ENCODE measurements at regions not wholly inside any gene's neighbourhood (a gene's known extent, or its start where the extent isn't known, plus 50 kb on each side); places are given as distances from the start of the nearest gene placed in this dataset.

- no peaks in the 10 kb centered on the region for H3K4me1 Mint-ChIP-seq
- WGBS (ENCODE audit: insufficient coverage): no CpG with 5 or more reads among the region's 1 CpG
- H3K27ac ChIP-seq (ENCODE audit: low read length): no peak overlapping the region
- H3K4me3 Mint-ChIP-seq: no peak overlapping the region
- intact Hi-C loops (cut with micrococcal nuclease): no loop called here
- H3K36me3 Mint-ChIP-seq: no peaks in the 10 kb centered on the region
- no peak overlapping the region for H3K4me3 ChIP-seq (ENCODE audit: low read length)
- H3K9me3 ChIP-seq (ENCODE audit: control insufficient read depth, insufficient read depth, low read length): peaks cover 3% of the 10 kb centered on the region
- H3K27ac Mint-ChIP-seq: no peak overlapping the region
- TF ChIP-seq CTCF (IDR thresholded peaks at IDR 0.05): no peak
- H3K4me1 ChIP-seq (ENCODE audit: control insufficient read depth, insufficient read depth, low read length): no peaks in the 10 kb centered on the region
- ATAC-seq (no peak), DNase-seq (no peak)
- peaks cover 0 to 6% of the 10 kb centered on the region in 2 donors for H3K9me3 Mint-ChIP-seq
- H3K27me3 Mint-ChIP-seq (ENCODE audit: low read depth in 2 of 2): peaks cover 0 to 7% of the 10 kb centered on the region in 2 donors
- H3K36me3 ChIP-seq (ENCODE audit: control insufficient read depth, insufficient read depth, low read length): no peaks in the 10 kb centered on the region
- H3K27me3 ChIP-seq (ENCODE audit: control insufficient read depth, insufficient read depth, low read length): no peaks in the 10 kb centered on the region
These were observed 87.3 kb downstream of the YIPF5 start for GRCh38 chr5:144083185-144083584.

- Mint-ChIP-seq H3K36me3 (no peaks in the 10 kb centered on the region), H3K4me3 (no peak overlapping the region), H3K27ac (no peak overlapping the region), H3K9me3 (peaks cover 0 to 3% of the 10 kb centered on the region in 2 donors), H3K27me3 (ENCODE audit: low read depth in 2 of 2) (peaks cover 0 to 4% of the 10 kb centered on the region in 2 donors), H3K4me1 (no peaks in the 10 kb centered on the region)
- intact Hi-C loops (cut with micrococcal nuclease): no loop called here
- Histone ChIP-seq H3K4me1 (ENCODE audit: control insufficient read depth, insufficient read depth, low read length) (no peaks in the 10 kb centered on the region), H3K4me3 (ENCODE audit: low read length) (no peak overlapping the region), H3K27me3 (ENCODE audit: control insufficient read depth, insufficient read depth, low read length) (no peaks in the 10 kb centered on the region), H3K27ac (ENCODE audit: low read length) (no peak overlapping the region), H3K9me3 (ENCODE audit: control insufficient read depth, insufficient read depth, low read length) (peaks cover 3% of the 10 kb centered on the region), H3K36me3 (ENCODE audit: control insufficient read depth, insufficient read depth, low read length) (no peaks in the 10 kb centered on the region)
- TF ChIP-seq CTCF (IDR thresholded peaks at IDR 0.05): no peak
- ATAC-seq (no peak), DNase-seq (no peak)
- WGBS (ENCODE audit: insufficient coverage): 89% methylated on average over 2 of the region's 2 CpGs
These were observed 85.5 kb downstream of the YIPF5 start for GRCh38 chr5:144084971-144085370.

- intact Hi-C loops (cut with micrococcal nuclease): no loop called here
- Histone ChIP-seq H3K27me3 (ENCODE audit: control insufficient read depth, insufficient read depth, low read length) (no peaks in the 10 kb centered on the region), H3K9me3 (ENCODE audit: control insufficient read depth, insufficient read depth, low read length) (peaks cover 3% of the 10 kb centered on the region), H3K4me3 (ENCODE audit: low read length) (no peak overlapping the region), H3K4me1 (ENCODE audit: control insufficient read depth, insufficient read depth, low read length) (no peaks in the 10 kb centered on the region), H3K27ac (ENCODE audit: low read length) (no peak overlapping the region), H3K36me3 (ENCODE audit: control insufficient read depth, insufficient read depth, low read length) (no peaks in the 10 kb centered on the region)
- DNase-seq: no peak
- no peaks in the 10 kb centered on the region for H3K36me3 Mint-ChIP-seq
- peaks cover 0 to 3% of the 10 kb centered on the region in 2 donors for H3K9me3 Mint-ChIP-seq
- no peak for ATAC-seq
- no peaks in the 10 kb centered on the region for H3K4me1 Mint-ChIP-seq
- peaks cover 0 to 4% of the 10 kb centered on the region in 2 donors for H3K27me3 Mint-ChIP-seq (ENCODE audit: low read depth in 2 of 2)
- H3K4me3 Mint-ChIP-seq: no peak overlapping the region
- no peak overlapping the region for H3K27ac Mint-ChIP-seq
- no peak for TF ChIP-seq CTCF (IDR thresholded peaks at IDR 0.05)
- 94% methylated on average over 2 of the region's 3 CpGs for WGBS (ENCODE audit: insufficient coverage)
These were observed 85.1 kb downstream of the YIPF5 start for GRCh38 chr5:144085381-144085780.

GRCh38 chr5:144086295-144086694 lies 84.2 kb downstream of the YIPF5 start:
- no peaks in the 10 kb centered on the region for H3K4me1 Mint-ChIP-seq
- no peak for DNase-seq
- Histone ChIP-seq H3K4me3 (ENCODE audit: low read length) (no peak overlapping the region), H3K4me1 (ENCODE audit: control insufficient read depth, insufficient read depth, low read length) (no peaks in the 10 kb centered on the region), H3K27me3 (ENCODE audit: control insufficient read depth, insufficient read depth, low read length) (no peaks in the 10 kb centered on the region), H3K9me3 (ENCODE audit: control insufficient read depth, insufficient read depth, low read length) (peaks cover 1% of the 10 kb centered on the region), H3K27ac (ENCODE audit: low read length) (no peak overlapping the region), H3K36me3 (ENCODE audit: control insufficient read depth, insufficient read depth, low read length) (no peaks in the 10 kb centered on the region)
- H3K9me3 Mint-ChIP-seq: peaks cover 0 to 3% of the 10 kb centered on the region in 2 donors
- TF ChIP-seq CTCF (IDR thresholded peaks at IDR 0.05): no peak
- no peak for ATAC-seq
- H3K27me3 Mint-ChIP-seq (ENCODE audit: low read depth in 2 of 2): peaks cover 4 to 7% of the 10 kb centered on the region in 2 donors
- no peak overlapping the region for H3K27ac Mint-ChIP-seq
- 92% methylated on average over 1 of the region's 3 CpGs for WGBS (ENCODE audit: insufficient coverage)
- no peaks in the 10 kb centered on the region for H3K36me3 Mint-ChIP-seq
- H3K4me3 Mint-ChIP-seq: no peak overlapping the region
- intact Hi-C loops (cut with micrococcal nuclease): no loop called here

Measured in natural killer cell (primary cell).